Activated CD4-positive, alpha-beta T cell treated with anti-CD3 and anti-CD28 coated beads, Interleukin-2, Interleukin-4, amounts not matched to agents 100 ng/mL and 50 ng/mL, durations not matched to agents 16 hours and 8 hours (primary cell): ENCODE measurements at regions not wholly inside any gene's neighbourhood (a gene's known extent, or its start where the extent isn't known, plus 50 kb on each side); places are given as distances from the start of the nearest gene placed in this dataset.
"Not testable (repeated sequence)": the region's sequence is repeated elsewhere in the genome, so short reads cannot be mapped to it uniquely, and the experiment has no call there.

Experiments
- DNase-seq: peaks from one replicate; pipeline ENCODE4 v3.0.0-alpha.2; 2020; ENCODE audit warnings: low spot score

DNA sequence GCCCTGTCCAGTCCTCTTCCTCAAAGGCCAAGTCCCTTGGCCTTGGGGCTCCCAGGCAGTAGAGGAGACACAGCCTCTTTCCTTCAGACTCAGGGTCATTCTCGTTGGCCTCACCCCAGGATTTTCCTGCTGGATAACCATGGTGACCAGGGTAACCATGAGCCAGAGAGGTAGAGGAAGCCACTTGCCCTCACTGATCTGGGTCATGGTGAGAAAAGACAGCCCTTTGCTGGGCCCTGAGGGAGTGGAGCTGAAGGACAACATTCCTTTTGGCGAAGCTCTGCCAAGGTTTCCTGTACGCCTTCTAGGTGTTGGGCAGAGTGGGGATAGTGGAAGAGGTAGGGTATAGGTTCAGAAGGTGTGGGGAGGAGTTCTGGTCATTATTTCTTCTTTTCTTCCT, 53.1 kb upstream of the WNT4 start:
- no peak for DNase-seq

DNA sequence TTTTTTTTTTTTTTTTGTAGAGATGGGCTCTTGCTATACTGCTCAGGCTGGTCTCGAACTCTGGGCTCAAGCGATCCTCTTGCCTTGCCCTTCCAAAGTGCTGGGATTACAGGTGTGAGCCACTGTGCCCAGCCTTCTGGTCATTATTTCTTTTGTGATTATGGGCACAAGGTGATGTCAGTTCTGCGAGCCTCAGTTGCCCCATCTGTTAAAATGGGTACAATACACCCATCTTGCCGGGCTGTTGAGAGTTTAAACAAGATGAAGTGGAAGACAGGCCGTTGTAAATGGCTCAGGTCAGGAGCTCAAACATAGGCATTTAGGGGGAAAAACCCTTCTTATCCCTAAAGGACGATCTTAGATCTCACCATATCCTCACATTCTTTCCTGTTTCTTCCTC, 53.7 kb upstream of the WNT4 start:
- DNase-seq: no peak

DNA sequence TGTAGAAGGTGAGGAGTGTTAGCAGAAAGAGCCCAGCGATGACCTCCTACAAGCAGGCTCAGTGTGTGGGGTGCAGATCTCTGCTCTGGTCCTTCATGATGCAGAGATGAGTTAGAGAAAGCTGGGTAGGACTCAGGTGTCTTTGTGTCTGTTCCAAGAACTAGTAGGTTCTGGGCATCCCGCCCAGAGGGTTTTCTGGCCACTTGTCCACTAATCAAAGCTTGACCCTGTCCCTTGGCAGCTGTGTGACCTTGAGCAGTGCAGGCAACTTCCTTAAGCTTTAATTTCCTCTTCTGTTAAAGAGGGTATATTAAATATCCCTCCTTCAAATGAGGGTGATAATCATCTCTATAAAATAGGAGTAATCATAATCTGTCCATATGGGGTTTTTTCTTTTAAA, 54.7 kb upstream of the WNT4 start:
- DNase-seq: no peak

DNA sequence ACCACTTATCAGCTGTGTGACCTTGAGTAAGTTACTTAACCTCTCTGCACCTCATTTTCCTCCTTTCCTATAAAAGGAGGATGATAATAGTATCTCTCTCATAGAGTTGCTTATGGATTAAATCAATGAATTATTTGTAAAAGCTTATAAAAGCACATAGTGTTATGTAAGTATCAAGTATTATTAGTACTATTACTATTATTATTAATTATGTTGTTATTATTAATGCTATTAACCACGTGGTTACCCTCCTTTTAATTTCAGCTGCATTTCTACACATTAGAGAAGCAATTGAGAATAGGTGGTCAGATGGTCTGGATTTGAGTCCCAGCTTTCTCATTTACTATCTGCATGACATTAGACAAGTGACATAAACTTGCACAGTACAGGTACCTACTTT, 58.1 kb upstream of the WNT4 start:
- DNase-seq: no peak

DNA sequence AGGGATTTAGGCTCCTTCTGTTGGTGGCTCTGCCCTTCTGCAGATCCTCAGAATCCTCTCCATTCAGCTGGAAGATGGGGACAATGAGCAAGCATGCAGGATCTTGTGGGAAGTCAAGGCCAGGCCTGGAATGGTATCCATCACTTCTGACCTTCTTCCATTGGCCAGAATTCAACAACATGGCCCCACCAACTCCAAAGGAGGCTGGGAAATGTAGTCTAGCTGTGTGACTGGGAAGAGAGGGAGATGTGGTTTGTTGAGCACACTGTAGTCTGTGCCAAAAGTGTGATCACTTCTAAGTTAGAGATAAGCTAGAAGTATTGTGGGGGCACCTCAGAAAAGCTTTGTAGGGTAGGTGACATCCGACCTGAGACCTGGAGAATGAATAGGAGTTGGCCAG, 60.4 kb upstream of the WNT4 start:
- DNase-seq: no peak

DNA sequence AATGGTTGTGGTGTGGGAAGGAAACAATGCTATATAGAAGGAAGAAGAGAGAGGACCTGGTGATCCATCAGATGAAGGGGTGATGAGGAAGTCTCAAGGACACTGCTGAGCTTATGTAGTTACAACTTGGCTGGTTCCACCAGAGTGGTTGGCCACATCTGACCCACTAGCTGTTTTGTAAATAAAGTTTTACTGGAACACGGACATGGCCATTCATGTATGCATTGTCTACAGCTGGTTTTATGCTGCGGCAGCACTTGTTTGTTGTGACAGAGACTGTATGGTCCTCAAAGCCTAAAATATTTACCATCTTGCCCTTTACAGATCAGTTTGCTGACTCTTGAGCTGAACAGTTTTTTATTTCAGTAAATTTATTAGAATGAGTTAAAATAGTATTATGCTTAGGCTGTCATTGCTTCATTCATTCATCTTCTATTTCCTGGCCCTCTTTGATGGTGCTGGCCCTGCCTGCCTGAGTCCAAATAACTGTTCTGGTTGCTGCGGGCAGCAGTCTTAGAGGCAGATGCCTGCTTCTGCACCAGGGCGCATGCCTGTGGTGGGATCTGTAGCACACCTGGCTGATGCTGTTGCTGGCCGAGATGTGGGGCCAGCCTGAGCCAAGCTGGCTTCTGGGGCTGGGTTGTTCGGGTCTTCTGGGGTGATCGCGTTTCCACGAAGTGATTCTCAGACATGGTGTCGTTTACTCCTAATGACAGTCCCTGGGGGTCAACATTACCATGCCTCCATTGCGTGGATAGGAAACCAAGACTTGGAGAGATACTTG, 61.4 kb upstream of the WNT4 start:
- DNase-seq: no peak

DNA sequence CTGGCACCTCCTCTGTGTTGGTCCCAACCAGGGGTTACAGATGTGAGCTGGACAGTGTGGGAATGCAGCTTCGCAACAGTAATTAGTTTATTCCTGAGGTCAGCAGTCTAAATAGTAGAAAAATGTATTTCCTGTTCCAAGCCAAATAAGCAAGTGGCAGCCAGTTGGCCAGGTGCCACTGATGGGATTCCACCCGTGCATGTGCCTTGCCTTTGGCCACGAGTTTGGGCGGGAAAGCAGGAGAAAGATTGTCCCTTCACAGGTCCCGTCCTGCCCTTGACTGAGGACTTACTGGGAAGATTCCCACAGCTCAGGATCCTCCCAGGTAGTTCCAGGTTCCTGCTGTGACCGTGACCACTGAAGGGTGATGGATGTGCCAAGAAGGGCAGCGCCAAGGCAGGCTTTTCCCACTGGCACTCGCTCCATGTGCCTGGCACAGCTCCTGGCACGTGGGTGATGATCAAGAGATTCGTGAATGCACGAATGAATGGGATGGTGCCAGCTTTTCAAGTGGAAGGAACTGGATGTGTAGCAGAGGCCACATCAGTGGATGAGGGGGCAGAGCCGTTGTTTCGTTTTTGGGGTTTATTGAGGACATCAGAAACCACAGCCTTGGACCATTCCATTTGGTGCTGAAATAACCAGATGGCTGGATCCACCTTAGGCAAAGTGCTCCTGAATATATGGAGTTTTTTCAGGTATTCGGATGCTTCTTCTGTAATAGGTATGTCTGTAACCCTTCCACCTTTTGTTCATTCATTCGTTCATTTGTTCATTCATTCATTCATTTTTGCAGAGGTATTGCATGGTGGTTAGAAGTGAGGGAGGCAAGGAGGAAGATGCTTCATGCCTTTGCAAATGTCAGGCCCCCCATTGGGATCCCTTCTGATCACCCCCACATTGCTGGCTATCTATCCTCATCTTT, 62.4 kb upstream of the WNT4 start:
- DNase-seq: no peak

DNA sequence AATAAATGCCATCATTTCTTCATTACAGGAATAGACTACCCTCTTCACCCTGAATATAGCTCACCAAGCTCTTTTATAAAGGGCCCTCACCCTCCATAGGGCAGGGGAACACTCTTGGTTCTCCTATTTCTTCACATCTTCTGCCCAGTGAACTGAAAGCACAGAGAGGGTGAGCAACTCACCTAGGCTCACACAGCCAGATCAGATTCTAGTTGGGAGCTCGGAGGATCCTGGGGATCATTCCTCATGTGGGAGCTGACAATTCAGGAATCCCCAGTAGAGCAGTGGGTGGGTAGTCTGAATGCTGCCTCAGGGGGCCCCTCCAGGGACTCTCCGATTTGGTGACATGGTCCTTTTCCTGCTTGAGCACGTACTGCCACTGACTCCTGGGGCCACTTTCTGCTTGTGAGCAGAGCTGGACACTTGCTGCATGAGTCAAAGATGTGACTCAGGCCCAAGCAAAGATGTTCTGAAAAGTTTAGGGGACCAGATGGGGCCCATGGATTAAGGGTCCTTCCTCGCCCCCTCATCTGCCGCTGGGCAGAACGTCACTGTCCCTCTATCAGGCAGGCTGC, 63.7 kb upstream of the WNT4 start:
- DNase-seq: no peak

DNA sequence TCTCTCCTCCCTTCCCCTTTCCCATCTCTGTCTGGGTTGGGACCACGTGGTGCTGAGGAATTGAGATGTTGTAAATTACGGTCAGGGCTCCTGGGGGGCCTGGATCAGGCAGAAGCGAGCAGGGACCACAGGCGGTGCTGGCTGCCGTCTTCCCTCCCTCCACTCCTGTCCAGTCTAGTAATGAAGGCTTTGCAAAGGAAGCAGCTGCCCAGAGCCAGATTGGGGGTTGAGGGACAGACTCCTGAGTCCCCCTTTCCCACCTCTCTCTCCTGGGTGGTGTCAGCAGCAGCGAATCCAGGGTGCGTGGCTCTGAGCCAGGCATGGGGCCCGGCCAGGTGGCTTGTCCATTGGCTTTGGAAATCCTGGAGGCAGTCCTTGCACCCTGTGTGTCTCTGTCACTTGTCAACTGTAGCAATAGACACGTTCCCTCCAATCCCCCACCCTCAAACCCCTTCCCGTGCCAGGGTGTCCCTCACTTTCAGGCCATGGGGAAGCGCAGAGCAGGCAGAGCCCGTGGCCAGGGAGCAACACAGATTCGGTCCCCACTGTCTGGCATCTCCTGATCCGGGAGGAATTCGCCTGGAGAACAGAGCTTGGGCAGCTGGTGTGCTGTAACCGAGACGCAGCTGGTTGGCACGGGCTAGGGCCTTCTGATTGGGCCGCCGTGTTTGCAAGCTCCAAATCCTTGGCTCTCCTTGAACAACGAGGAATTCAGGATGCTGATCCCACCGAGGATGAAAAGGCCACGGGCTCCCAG, 64.8 kb upstream of the WNT4 start:
- DNase-seq: no peak

DNA sequence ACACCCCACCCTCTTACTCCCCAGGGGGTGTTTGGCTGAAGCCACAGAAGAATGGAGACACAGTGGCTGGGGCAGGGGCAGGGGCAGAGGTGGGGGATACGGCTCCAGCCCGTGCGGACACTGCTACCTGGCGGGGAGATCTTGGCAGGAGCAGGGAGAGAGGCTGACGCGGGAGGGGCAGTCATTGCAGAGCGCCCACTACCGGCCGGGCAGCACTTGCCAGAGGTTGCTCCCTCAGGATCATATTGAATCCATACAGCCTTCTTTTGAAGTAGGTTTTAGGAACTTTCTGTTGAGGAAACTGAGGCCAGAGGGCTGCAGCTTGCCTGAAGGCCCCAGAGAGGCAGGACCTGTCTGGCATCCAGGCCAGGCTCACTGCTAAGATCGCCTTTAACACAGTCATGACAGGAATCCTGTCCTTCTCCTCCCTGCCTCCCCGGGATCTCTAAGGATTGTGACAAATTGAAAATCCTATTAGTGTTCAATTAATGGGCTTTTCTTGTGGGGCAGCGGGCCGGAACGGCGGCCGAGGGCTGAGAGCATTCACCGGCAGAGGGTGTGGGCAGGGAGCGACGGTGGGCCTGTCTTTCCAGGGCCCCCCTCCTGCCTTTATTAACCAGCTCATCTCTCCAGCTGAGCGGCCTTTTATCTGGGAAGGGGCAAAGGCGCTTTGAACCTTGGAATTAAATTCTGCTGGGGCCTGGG, 65.5 kb upstream of the WNT4 start:
- no peak for DNase-seq

DNA sequence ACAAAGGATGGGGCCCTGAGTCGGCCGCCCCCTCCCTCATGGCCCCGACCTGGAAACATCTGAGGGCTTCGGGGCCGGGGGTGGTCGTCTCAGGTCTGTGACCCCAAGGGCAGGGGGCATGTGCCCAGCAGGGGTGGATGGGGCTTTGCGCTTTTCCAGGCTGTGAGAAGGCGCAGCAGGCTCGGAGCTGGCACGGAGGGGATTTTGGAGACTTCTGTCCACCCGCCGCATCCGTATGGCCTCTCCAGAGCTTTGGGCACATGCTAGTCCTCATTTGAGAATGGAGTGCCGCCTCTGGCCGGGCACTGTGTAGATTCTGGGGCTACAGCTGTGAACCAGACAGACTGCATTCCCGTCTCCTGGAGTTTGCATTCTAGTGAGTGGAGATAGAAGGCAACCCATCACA, 66.1 kb upstream of the WNT4 start:
- no peak for DNase-seq

DNA sequence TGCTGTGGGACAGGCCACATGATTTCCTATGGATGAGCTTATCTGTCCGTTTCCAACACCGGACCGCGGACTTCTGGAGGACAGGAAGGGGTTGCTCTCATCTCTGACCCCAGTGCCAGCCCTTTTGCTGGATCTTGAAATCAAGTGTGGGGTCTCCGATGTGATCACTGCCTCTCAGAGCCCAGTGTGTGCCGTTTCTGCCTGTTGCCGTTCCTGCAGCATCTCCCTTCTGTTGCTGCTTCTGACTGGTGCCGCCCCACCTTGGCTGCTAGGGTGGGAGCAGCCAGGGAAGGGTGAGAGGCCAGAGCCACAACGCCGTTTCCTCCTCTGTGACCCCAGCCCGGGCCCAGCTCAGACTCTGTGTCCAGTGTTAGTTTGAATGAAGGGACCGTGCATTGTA, 67.3 kb upstream of the WNT4 start:
- DNase-seq: no peak

DNA sequence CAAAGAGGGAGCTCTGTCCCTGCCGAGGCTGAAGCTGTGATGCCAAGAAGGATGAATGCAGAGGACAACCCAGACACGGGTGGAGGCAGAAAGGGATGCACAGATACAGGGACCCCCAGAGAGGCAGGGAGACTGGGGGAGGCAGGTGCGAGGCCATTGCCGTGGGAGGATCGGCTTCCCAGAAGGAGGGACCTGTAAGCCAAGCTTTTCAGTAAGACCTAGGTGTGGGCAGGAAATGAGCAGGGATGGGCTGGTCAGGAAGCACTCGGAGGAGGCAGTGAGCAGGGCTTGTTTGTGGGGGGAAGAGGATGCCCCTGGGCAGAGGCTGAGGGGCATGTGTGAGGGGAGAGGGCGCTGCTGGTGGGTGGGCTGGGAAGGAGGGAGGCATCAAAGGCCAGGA, 67.7 kb upstream of the WNT4 start:
- no peak for DNase-seq

DNA sequence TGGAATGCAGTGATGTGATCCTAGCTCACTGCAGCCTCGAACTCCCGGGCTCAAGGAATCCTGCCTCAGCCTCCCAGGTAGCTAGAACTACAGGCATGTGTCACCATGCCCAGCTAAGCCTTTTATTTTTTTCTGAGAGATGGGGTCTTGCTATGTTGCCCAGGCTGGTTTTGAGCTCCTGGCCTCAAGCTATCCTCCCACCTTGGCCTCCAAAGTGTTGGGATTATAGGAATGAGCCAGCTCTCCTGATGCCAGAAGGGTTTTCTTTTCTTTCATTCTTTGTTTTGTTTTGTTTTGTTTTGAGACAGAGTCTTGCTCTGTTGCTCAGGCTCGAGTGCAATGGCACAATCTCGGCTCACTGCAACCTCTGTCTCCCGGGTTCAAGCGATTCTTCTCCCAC, 68.6 kb upstream of the WNT4 start:
- not testable (repeated sequence) for DNase-seq

DNA sequence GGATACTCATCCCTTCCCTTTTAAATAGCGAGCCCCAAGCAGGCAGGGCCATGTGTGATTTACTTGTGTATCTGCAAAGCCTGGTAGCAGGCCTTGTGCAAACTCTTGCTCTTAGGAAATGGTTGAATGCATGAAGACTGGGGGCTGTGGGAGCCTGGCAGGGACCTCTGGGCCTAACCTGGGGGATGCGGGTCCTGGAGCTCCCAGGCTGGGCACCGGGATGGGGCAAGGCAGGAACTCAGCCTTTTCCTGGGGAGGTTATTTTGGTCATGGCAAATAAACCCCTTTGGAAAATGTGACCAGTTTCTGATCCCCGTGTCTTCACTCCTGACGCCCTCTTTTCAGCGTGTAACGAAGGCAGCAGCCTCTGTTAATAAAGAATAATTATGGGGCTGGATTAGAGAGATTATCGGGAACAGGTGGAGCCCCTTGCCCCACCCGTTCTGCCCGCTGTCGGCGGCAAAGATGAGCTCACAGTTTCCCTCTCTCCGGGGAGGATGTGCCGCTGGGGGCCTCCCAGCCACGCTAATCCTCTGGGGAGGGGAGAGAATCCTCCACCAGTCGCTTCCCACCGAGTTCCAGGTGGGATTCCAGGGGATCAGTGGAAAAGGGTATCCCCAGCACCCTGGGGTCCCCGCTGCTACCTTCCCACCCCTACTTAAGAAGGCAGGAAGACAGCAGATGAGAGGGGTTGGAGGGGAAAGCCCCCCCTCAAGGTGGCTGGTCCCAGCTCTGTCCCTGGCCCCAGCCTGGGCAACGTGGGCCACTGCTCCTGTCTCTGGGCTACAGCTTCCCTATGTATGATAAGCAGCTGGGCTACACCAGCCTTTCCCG, 69.7 kb upstream of the WNT4 start:
- DNase-seq: no peak

DNA sequence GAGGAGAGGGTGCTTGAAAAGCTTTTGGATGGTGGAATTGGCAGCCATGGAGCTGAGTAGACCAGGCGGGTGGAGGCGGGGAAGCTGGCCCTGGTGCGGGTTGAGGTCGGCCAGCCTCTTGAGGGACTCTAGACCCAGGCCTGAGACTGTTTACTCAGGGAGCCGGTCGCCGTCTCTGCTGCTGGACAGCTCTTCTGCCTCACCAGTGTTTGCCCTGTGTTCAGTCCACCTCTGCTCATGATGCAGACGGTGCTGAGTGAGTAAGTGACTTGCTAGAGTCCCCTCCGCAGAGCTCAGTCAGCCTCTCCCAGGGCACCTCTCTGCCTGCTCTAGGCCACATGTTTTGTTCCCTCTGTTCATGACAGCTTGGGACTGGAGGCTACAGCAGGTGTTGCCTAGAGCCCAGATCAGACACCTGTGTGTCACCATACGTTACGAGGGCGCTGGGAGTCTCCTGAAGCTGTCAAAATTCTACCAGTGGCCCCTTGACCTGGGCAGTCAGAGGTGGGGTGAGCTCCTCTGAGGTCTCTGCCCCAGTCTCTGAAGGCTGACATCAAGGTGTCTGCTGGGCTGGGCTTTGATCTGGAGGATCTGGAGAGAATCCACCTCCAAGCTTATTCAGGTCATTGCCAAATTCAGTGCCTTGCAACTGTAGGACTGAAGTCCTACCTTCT, 73.5 kb upstream of the WNT4 start:
- DNase-seq: no peak

DNA sequence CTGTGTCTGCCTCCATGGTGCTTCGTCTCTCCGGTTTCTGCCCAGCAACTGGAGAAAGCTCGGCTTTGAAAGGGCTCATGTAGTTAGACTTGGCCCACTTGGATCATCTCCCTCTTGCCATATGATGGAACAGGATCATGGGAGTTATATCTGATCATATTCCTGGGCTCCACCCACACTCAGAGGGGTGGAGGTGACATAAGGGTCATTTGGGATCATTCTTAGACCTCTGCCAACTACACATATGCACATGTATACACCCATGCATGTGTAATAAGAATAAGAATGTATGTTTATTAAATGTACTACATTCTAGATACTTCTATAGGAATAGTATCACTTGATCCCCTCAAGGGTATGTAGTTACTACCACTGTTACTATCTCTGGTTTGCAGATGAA, 74.1 kb upstream of the WNT4 start:
- DNase-seq: no peak

DNA sequence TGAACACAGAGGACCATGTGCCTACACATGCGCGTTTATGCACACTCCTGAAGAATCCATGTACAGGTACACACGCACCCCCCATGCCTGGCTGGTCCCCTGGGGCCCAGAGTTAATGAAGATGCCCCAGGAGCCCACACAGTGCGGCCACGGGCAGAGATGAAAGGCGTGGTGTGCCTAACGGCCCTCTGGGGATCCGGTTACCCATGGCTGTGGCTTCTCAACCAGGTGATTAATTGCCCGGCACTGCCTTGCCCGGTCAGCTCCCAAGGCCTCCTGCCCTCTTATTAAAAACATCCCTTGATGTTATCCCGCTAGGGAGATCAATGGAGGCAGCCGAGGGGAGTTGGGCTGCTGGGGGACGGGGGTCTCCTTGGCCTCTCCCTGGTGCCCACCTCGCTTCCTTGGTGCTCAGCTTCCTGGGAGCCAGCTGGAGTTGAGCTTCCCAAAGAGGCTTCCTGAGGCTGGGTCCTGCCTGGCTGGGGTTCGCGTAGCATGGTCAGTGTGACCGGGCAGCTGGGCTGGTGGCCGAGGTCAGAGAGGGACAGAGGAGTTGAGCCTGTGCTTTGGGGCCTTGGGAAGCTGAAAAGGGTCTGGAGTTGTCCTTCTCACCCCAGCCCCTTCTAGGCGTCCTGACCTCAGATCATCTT, 75.0 kb upstream of the WNT4 start:
- no peak for DNase-seq

DNA sequence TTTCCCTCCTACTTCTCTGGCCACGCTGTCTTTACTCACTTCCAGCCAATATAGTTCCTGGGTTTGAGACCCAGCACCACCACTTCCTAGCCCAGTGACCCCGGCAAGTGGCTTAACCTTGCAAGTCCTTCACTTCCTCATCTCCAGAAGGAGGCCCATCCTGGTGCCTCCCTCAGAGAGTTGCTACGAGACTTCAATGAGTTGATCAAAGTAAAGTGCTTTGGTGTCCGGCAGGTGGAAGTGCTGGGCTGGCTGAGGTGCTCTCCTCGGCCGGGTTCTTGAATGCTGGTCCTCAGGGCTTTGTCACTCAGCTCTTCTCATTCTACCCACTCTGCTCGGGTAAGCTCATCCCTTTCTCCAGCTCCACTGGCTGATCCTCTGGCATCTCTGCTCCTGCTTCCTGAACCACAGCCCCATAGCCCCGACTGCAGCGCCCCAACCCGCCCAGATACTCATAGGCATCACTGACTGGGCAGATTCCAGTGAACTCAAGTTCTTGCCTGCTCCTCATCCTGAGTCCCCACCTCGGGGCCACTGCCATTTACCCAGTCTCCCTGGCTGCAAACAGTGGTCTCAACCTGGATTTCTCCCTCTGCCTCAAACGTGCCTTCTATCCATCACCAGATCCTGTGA, 75.8 kb upstream of the WNT4 start:
- no peak for DNase-seq
